AML-193 (cell line): ENCODE measurements at regions not wholly inside any gene's neighbourhood (a gene's known extent, or its start where the extent isn't known, plus 50 kb on each side); places are given as distances from the start of the nearest gene placed in this dataset.

Source experiments
- DNase-seq, 2 experiments: peaks; one replicate each; lab custom pipeline; 2025; lab: John Stamatoyannopoulos, UW

- DNase-seq, result no peak
These were observed 69.2 kb downstream of the INHBA start for GRCh38 chr7:41633690-41634089.

DNA sequence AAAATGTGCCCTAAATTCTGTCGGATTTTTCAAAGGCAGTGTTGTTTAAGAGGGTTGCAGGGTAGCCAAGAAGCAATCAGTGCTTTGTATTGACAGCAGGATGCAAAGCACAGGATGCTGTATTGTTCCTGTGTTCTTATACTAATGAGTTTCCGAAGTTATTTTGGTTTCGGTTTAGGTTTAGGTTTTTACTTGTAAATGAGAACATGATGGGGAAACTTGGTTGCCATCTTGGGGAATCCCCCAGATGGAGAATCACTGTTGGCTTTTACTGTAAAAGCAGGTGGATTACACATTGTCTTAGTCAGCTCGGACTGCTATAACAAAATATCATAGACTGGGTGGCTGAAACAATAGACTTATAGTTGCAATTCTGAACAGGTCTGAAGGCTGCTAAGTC is 72.1 kb downstream of the INHBA start:
- no peak for DNase-seq

- DNase-seq, result no peak
These were observed 73.2 kb downstream of the INHBA start for GRCh38 chr7:41629711-41630111.

DNA sequence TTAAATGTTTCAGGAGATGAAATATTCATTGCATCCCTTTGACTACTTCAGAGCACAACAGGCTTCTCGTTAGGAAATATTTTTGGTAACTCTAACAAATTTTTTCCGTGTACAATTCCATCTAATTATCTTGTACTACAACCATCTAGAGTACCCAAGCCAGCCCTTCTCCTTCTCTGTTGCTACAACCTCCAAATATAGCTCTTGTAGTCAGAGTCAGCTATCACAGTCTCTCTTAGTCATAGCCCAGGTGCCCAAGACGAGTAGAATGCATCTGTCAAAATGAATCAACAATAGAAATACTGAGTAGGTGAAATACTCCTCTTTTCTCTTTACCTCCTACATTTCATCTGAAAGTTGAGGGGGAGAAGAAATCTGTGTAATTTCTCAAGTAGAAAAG is 74.0 kb downstream of the INHBA start:
- no peak for DNase-seq

GRCh38 chr7:41627645-41628298 is 75.1 kb downstream of the INHBA start:
- DNase-seq, result no peak

GRCh38 chr7:41624818-41625217 is 78.1 kb downstream of the INHBA start:
- DNase-seq, result no peak

DNA sequence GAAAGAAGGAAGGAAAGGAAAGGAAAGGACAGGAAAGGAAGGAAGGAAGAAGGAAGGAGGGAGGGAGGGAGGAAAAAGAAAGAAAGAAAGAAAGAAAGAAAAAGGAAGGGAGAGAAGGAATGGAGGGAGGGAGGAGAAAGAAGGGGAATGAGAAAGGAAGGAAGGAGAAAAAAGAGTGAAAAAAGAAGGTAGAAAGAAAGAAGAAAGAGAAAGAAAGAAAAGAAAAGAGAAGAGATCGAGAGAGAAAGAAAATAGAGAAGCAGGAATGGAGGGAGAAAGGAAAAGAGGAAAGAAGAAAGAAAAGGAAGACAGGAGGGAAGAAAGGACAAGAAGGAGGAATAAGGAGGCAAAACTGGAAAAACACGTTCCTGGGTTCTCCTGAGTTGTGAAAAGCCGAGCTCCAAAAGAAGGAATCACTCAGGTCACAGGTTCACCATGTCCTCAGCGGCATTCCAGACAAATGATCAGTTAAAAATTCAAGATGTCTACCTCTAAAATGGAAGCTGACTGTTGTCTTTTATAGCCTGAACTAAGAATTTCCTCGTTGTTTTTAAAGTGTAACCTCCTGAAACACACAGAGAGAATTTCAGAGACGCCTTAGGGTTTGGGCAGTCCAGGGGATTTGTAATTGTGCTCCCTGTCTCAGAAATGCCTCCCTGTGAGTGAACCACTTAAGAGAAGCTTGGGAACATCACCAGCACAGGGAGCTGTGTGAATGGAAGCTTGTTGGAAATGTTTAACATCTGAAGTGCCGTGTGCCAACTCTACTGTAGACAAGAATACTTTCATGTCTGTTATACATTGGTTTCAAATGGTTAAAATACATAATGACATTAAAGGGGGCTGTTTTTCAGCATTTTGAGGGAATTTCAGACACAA is 80.7 kb downstream of the INHBA start:
- DNase-seq, result no peak

DNA sequence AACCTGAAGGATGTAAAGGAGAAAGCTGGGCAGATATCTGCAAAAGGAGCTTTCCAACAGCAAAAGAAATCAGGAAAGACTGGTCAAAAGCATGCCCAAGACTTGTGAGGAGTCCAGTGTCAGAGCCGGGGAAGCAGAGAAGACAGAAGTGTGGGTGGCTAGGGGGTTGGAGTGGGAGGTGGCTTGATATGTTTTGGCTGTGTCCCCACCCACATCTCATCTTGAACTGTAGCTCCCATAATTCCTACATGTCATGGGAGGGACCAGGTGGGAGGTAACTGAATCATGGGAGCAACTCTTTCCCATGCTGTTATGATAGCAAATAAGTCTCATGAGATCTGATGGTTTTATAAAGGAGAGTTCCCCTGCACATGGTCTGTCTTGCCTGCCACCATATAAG is 84.9 kb downstream of the INHBA start:
- no peak for DNase-seq

DNA sequence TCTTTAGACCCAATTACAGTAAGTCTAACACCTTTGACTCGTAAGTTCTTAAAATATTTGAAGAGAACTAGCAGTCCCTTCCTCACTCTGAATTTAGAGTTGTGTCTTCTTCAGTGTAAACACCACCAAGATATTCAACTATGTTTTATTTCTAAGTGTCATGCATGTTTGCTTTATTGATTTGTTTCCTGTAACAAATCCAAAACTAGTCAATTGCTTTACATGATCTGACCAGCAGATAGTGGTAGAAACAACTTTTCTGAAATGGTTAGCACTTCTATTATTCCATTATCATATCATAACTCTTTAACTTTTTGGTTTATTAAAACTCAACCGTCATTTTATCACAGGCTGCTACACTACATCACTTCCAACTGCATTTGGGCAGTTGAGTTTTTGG is 90.1 kb downstream of the INHBA start:
- no peak for DNase-seq

DNA sequence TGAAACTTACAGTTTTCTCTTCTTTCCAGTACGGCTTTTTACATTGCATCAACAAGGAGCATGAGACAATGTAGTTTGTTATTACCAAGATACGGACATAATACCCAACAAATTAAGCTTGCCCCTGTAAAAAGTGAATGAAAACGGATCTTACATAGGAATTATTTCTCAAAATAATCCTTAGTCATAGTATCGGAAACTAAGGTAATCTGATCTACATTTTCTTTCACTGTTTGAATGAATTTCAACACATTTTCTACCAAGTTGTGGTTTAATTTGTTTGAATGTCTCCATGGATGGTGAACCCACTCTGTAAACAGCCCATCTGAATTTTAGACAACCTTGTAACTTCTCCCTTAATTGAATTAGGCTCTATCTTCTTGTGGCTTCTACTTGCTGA is 90.5 kb downstream of the INHBA start:
- no peak for DNase-seq

DNA sequence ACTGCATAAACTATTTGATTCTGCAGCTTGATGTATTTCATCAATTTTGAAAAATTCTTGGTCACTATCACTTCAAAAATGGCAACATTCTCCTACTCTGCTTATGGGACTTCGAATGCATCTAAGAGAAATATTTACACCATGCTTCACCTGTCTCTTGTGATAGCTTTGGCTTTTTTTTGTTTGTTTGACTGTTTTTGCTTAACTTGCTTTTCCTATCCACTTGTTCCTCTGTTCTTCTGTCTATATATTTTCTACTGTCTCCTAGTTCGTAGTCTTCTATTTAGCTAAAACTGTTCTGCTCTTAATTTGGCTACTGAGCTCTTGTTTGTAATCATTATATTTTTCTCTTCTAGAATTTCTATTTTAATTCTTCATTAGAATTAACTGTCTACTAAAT is 94.4 kb downstream of the INHBA start:
- no peak for DNase-seq

GRCh38 chr7:41603985-41604384 is 98.9 kb downstream of the INHBA start:
- DNase-seq, result no peak

DNA sequence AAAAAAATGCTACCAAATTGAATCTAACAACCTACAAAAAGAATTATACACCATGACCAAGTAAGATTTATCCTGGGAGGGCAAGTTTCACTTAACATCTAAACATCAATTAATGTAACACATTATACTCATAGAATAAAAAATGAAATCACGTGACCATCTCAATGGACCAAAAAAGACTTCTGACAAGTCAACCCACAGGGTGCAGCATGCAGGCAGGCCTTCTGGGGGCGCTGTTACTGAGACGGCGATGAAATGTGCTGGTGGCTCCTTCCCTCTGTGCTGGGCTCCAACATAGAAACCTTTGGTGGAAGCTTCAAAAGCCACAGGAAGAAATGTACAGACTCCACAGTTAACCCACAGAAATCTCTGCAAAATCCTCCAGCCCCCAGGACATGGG is 103.1 kb downstream of the INHBA start:
- DNase-seq, result no peak

DNA sequence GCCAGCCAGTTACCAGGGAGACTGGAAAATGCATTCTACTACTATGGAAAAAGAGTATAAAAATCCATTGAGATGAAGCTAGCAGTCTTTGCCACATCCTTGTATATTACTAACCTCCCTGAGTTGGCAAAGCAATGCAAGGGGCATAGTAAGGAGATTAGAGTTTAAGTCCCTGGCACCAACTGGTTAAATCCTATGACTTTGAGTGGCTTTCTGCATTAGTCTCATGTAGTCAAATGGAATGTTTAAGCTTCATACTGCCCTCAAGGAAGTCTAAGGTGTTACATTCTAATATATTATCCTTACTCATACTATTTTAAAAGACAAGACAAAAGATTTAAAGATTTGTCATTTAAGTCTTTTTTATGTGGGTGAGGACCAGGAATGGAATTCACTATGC is 110.1 kb downstream of the INHBA start:
- no peak for DNase-seq

GRCh38 chr7:41592236-41592635 is 110.7 kb downstream of the INHBA start:
- peak; percentile 53 to 61 for DNase-seq

- DNase-seq, result no peak
These were observed 111.9 kb downstream of the INHBA start for GRCh38 chr7:41590986-41591385.

DNA sequence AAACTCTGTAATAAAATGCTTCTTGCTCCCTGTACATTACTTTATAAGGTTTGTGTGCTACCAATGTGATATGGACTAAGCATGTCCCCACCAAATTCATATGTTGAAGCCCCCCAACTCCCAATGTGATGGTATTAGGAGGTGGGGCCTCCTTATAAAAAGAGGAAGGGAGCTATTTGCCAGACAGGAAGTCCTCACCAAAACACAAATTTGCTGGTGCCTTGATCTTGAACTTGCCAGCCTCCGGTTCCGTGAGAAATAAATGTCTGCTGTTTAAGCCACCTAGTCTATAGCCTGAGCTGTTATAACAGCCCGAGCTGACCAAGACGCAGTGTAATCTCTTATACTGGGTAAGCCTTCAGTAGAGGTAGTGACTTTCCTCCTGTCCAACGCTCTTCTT is 114.5 kb downstream of the INHBA start:
- DNase-seq, result no peak

DNA sequence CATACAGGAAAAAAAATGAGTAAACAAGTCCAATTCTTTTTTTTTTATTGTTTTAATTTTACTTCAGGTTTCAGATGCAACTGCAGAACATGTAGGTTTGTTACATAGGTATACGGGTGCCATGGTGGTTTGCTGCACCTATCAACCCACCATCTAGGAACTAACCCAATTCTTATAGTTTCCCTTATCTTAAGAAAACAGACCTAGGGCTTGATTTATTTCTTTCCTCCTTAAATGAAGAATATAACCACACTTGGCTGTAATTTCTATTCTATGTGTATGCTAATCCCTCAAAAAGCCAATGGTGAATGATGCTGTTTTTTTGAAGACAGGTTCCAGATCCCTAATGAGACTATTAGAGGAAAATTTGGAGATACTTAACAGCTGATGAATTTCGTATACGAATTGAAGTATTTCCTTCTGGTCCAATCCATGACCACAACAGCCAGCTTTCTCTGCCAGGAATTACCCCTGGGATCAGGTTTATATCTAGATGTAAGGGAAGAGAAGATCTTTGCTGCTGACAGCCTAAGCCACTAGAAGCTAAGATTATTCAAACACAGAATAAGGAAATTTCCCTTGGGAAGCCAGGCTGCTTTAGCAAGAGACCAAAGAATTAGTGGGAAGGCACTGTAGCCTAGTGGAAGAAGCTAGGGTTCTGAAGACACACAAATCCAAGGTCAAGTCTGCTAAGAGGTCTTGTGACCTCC is 115.8 kb downstream of the INHBA start:
- DNase-seq, result no peak

GRCh38 chr7:41584746-41585145 is 118.1 kb downstream of the INHBA start:
- DNase-seq, result peak in 1 of 2 experiments; percentile 7

DNA sequence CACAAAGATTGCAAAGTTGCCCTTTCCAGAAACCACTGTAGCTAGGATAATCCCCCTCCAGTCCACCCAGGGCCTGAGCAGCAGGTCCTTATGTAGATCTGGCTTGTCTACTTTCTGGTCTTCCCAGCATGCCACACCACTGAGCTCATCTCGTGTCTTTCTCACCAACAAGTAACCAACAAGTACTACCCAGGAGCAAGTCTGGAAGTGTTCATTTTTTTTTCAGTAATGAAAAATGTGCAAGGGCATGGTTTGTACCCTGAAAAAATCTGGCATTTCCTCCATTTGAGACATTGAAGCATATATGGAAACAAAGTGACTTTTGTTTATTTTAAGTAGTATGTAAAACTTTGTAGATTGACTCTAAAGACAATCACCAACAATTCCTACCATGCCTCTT is 120.8 kb downstream of the INHBA start:
- DNase-seq, result no peak

- no peak for DNase-seq
These were observed 121.8 kb downstream of the INHBA start for GRCh38 chr7:41581041-41581440.

DNA sequence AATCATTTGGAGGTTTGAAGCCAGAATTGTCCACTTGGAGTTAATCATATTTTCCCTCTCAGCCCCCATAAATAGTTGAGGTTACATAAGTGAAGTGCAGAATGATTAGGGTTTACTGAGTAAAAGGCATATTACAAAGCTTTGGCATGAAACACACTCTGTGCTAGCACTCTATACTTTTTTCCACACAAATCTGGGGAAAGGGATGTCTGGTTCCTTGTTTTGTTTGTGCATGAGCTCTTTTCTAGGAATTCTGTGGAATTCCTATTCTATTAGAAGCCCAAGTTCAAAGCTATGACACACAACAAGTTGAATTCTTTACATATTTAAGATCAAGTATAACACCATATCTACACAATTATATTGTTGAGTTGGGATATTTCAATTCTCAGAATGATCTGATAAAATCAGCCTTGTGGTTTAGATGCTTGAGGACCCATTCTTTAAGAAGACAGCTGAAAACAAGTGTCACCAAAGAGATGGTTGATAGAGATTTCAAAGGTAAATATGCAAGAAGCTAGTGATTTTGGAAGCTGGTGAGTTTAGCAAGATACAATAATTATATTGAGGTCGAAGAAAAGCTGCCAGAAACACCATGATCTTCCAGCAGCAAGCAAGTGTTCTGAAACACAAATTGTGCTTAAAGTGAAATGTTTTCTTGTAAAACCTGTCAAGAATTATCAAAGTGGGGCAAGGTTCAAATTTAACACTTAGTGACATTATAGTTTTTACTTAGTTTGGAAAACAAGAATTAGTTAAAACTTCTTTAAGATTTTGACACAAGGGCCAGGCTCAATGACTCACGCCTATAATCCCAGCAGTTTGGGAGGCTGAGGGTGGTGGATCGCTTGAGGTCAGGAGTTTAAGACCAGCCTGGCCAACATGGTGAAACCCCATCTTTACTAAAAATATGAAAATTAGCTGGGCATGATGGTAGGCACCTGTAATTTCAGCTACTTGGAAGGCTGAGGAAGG is 122.6 kb downstream of the INHBA start:
- no peak for DNase-seq
